NCI-H187 treated with DMSO at 0.1 percent for 48 hours (cell line): ENCODE measurements at regions not wholly inside any gene's neighbourhood (a gene's known extent, or its start where the extent isn't known, plus 50 kb on each side); places are given as distances from the start of the nearest gene placed in this dataset.
"Not testable (repeated sequence)": the region's sequence is repeated elsewhere in the genome, so short reads cannot be mapped to it uniquely, and the experiment has no call there.

Source experiments
- DNase-seq: peaks from one replicate; lab custom pipeline; 2025; lab: John Stamatoyannopoulos, UW

DNA sequence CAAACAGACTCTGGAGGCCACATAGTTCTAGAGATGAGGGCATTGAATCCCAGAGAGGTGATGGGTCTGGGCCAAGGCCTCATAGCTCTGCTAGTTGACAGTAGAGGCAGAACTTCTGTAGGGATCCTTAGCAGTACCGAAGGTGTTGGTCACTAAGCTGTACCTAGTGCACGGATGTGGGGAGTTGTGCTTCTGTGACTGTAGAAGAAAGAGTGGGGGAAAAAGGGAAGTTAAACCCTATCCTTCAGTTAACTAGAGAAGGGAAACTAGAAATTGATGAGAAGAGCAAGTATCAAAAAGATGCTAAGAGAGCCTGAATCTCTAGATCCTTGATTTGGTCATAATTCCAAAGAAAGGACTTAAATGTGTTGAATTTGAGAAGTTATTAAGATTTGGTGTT is 186.7 kb downstream of the NFKBIZ start:
- DNase-seq, result no peak

DNA sequence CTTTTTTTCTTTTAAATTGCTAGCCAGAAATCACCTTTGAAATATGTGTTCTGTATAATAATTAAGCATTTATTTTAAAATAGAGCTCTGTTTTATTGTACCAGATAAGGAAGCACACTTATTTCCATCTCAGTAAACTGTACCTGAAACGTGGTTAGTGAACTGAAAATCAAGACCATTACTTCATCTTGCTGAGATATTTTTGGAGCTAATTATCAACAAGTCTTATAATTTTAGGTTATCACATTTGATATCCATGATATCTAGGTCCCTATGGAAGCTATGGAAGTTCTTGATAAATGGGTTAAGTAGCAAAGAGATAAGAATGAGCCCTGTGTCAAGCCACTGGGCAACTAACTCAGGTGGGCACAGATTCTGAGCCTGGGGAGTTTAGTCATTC is 187.2 kb downstream of the NFKBIZ start:
- DNase-seq, result no peak

DNA sequence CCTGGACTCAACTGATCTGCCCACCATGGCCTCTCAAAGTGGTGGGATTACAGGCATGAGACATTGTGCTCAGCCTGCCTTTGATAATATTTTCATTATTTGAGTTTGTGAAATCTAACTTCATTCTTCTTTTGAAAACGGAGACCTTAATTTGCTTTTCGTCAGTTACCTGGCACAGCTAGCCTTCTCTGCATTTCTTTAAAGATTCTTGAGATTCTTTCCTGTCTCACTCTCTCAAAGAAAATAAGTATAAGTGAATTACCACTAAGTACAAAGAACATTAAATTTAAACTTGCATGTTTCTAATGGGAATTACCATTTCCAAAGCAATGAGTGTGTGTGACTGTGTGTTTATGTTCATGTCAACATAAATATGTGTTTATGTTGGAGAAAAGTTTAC is 187.9 kb downstream of the NFKBIZ start:
- DNase-seq, result no peak

DNA sequence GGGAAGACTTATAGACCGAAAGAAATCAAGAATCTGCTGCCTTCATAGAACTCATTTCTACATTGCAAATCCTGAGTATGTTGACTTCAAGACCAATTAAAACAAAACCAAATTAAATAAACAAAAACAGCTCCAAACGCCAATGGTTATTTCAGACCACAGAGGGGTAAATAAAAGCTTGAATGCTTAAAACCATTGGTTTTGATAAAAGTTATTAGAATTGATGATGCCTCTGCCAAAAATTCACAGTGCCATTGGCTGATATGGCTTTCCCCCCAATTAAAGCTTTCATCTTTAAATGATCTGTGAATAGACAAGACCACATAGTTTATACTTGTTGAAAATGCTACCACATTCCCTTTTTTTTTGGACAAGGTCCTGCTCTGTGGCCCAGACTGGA is 188.5 kb downstream of the NFKBIZ start:
- no peak for DNase-seq

DNA sequence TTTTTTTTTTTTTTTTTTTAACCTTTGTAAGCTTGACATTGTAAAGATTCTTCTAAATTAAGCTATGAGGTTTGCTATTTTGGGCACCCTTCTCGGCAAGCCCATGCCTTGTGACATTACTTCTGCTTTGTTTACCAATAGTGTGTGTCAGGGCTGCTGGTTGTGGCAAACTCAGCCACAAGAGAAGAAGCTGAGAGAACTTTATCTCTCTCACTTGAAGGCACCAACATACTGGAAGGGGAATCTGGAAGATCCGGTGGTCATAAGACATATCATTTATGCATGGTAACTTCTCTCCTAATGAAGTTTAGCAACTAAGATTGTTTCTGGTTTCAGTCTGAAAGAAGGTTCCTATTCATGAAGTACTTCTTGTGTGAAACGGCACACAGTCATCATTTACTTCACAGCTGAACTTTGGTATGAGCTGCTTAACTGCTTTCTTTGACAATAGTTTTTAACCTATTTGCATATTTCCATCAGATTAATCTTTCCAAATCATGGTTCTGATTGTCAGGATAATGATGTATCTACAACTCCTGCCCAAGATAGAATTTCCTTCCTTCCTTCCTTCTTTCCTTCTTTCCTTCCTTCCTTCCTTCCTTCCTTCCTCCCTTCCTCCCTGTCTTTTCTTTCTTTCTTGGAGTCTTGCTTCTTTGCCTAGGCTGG is 189.3 kb downstream of the NFKBIZ start:
- no peak for DNase-seq

DNA sequence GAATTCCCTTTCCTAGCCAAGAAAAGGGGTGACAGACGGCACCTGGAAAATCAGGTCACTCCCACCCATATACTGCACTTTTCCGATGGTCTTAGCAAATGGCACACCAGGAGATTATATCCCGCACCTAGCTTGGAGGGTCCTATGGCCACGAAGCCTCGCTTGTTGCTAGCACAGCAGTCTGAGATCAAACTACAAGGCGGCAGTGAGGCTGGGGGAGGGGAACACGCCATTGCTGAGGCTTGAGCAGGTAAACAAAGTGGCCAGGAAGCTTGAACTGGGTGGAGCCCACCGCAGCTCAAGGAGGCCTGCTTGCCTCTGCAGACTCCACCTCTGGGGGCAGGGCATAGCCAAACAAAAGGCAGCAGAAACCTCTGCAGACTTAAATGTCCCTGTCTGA is 190.8 kb downstream of the NFKBIZ start:
- not testable (repeated sequence) for DNase-seq

DNA sequence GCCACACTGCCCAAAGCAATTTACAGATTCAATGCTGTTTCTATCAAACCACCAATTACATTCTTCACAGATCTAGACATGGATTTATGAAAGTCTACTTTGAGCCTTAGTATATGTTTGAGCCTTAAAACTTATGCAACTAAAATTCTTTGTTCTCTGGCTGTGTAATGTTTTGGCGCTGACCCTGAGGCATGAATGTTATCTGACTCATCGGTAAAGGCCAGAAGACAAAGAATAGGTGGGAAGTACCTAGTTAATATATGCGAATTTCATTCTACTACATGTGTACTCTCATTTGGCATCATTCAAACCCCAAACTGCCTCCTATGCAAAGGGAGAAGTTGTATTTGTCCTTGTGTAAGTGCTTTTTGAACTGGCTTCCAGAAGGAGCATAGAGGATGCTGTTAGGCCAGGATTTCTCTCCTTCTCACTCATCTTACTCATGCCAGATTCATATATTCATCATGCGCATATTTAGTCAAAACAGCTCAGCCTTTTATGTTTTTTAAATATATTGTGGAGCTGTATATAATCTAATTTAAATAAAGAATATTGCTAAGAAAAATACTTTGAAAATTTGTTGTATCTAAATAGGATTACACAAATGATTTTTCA is 204.2 kb downstream of the NFKBIZ start:
- DNase-seq, result no peak

DNA sequence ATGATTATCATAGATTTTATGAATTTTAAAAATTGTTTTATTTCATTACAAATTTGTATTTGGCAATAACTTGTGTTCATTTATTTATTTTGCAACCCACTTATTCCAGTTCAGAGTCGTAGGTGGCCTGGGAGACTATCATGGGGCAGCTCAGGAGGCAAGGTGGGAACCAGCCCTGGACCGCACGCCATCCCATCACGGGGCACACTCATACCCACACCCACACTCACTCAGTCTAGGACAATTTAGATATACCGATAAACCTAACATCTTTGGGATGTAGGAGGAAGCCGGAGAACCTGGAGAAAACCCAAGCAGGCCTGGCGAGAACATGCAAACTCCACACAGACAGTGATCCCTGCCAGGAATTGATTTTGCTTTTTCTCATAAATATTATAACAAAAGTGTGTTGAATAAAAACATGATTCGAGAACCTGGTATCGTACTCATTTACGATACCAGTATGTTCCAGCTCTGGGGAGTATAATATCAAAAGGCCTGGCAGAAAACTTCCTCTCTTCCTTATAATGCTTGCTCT is 205.3 kb downstream of the NFKBIZ start:
- no peak for DNase-seq

DNA sequence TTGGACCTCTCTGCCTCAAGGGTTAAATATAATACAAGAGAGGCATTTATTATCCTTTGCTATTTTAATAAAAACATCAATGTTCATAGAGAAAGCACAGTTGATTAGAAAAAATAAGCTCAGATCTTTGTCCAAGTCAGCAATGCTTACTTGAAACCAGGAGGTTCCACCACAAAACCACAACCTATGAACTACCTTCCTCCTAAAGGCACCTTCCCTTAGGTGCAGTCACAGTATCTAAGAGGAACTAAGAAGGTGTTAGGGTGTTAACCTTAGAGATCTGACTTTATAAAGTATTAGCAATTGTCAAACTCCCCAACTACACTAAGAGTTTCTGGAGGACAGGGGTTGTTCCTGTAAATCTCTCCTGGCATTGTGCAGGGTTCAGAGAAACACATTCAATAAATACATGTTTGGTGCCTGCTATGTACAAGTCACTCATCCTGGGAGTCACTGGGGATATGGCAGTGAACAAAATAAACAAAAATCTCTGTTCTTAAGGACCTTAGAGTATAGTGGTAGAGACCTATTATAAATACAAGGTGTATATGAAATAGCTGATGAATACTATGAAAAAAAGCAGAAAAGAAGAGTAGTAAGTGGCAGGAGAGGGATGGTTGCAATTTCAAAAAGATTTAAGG is 208.6 kb downstream of the NFKBIZ start:
- no peak for DNase-seq

DNA sequence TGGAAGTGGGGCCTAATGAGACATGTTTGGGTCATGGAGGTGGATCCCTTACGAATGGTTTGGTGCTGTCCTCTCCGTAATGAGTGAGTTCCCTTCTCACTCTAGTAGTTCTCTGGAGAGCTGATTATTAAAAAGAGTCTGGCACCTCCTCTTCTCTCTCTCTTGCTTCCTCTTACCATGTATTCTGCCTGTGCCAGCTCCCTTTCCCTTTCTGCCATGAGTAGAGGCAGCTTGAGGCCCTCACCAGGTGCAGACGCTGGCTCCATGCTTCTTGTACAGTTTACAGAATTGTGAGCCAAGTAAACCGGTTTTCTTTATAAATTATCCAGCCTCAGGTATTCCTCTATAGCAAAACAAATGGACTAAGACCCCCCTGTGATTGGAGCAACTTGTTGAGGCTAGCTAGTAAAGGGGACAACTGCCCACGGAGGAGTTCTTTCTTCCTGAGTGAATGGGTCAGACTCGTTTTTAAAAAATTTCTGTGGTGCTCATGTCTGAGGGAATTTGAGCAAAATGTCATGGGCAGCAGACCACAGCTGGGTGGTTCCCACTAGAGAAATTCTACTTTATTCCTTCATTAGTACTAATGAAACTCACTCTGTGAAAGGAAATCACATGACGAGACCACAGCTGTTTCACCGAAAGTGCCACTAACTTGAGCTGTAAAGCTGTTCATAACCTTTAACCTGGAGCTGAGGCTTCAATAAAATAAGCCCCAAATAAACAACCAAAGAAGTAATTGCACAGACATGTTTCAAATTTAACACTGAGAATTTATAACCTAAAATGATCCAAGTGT is 210.0 kb downstream of the NFKBIZ start:
- no peak for DNase-seq

DNA sequence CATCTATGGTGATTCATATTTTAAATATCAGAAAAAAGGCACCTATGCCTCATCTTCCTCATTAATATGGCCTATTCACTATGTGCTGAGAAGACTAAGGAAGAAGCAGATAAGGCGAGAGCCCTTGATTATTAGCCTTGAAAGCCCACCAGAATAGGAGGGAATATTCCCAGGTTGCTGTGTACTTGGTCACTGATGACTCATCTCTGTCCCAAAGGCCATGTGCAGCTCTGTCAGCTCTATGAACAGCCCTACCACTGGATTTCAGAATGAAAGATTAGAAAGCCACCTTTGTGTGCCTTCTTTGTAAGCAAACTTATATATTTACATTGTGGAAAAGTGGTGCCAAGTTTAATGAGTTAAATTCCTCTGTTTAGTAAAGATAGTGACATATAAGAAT is 211.5 kb downstream of the NFKBIZ start:
- DNase-seq, result no peak

DNA sequence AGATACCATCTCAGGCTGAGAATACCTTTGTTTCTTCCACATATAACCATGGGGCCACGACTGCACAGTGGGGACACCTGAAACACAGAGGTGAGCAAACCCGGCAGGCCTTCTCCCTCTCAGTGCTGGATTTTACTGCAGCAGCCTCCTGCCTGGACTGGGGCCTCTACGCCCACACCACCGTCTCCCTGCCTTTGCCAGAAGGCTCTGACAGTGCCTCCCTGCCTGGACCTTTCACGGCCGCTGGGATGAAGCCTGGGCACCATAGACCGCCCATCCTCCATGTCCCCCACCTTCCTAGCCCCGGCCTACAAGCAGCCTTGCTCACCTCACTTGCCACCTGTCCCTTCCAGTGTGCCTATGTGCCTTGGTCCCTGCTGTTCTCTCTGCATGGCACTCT is 214.3 kb downstream of the NFKBIZ start:
- DNase-seq, result no peak

DNA sequence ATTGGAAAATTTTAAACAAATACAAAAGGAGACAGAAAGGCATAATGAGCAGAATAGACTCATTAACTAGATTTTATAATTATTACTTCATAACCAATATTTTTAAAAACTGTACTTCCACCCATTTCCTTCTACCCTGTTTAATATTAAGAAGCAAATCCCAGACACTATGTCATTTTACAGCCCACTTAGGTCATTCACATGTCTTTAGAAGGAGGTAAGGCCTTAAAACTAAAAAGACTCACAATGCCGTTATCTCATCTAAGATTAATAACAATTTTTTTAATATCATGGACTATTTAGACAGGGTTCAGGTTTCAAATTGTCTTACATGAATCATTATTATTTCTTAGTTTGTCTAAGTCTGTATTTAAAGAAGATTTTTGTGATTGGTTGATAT is 217.2 kb downstream of the NFKBIZ start:
- DNase-seq, result no peak

DNA sequence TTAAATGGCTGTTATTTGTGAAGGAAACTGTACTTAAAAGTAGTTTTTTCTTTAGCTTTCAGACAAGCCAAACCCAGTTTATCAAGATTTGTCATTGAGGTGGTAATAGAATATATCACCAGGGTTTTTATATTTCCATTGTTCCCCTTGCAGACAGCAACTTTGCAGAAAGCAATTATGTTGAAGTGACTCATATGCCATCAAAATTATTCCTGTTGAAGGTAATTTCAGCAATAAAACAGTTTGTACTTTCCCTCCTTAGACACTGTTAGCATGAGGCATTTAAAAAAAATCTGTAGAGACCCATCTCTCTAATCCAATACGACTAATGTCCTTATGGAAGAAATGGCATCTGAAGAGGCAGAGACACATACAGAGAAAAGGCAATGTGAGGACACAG is 219.0 kb downstream of the NFKBIZ start:
- no peak for DNase-seq

DNA sequence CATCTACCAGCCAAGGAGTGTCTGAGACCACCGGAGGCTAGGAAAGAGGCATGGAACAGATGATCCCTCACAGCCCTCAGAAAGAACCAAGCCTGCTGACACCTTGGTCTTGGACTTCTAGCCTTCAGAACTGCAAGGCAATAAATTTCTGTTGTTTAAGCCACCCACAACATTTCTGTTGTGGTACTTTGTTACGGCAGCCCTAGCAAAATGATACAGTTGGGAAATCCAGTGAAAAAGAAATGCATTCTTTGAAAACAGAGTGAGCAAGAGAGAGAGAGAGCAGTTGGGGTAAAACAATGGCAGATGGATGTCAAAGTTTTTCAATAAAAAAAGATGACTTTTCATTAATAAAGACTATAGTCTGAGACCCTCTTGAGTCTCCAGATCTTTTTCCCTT is 219.4 kb downstream of the NFKBIZ start:
- no peak for DNase-seq

DNA sequence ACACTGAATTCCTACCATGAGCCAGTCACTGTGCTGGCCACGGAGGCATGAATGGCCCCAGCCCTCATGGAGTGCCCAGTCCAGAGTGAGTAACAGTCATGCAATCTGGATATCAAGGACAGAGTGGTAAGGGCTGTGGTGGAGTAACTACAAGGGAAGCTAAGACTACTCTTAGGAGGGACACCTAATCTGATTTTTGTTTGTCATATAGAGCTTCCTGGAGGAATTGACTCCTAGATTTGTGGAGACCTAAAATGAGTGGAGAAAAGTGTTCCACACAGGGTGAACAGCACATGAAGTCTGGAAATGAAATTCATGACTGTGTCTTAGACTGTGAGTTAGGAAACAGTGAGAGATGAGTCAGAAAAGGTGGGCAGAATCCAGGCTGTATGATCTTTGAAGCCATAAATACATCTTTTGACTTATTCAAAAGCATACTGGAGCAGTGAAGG is 219.9 kb downstream of the NFKBIZ start:
- DNase-seq, result no peak

DNA sequence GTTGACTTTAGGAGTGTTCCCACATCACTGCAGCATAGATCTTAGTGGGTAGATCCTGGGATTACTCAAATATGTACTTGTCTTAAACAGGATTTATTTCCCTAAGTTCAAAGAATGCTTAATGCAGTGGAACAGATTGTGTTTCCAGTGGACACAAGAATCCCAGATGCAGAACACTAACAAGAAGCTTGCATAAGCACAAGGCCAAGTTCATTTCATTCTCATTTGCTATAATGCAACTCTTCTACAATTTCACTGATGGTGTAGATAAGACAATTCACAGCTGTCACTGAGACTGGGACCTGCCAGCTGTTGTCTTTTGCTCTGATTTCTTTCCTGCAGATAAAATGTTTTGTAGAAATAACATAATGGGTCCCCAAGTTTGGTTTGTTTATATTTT is 225.6 kb downstream of the NFKBIZ start:
- no peak for DNase-seq

DNA sequence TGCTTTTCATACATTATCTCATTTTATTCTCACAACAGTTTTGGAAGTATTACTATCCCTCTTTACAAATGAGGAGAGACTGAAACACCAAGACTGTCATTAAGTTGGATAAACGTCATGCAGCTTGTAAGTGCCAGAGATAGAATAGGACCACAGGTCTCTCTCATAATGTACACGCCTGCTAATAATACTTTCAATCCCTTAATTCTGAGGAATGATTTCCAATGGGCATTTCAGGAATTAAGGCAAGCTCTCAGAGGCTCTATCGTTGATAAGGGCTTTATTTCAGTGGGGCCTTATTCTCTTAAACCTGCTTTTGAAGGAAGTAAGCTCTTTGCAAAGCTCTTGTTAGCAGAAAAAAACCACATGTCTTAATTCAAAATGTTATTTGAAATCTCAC is 229.1 kb downstream of the NFKBIZ start:
- DNase-seq, result no peak

DNA sequence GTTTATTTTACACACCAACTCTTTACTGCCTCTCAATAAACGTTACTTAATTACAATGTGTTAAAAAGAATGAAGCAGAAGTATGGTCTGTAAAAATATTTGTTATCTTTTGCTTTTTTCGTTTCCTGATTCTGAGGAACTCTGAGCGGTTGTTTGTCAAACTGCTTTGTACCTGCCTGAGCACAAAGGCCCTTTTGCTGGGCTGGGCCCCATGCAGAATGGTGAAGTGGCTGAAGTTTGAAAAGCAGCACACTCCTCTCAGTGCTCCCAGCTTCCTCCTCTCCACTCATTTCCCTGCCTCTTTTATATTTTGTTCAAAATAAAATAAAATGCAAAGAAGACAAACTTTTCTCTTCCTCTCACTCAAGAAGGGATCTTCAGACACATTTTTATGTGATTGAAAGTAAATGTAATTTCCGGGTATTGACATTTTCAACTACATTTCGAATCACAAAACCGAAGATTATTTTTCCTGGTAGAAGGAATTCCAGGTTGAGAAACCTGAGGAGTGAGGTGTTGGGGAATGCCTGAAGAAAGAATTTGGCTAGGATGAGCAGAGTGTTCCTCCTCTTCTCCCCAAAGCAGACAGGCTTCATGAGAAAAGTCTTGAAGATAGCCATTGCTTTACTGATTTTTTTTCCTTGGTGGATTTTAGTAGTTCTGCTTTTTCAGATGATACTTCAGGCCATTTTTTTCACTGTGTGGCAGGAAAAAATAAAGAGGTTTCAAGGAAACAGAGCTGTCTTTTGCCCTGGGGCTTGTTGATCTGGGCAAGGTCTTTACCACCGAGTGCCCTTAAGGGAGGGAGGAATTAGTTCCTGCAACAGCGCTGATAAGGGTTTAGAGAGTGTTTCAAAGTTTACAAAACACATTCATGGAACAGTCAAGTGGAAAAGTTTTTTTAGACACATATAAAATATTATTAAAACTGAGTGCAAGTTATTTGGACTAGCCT is 229.8 kb downstream of the NFKBIZ start:
- DNase-seq, result no peak

DNA sequence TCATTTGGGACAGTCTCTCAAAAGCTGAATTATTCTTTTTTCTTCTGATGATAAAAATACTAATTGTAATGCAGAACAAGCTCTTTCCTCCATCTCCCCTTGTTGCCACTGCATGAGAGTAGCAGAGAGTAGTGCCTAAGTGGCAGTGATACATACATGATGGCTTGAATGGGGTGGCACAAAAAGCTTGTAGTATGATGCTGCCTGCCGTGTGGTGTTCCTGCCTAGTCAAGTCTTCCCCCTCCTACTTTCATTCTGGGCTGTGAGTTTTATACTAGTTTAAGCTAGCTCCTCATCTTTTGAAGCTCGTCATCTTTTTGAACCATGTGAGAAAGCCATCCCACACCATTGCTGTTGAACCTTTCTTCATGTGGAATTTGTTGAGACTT is 230.5 kb downstream of the NFKBIZ start:
- no peak for DNase-seq

DNA sequence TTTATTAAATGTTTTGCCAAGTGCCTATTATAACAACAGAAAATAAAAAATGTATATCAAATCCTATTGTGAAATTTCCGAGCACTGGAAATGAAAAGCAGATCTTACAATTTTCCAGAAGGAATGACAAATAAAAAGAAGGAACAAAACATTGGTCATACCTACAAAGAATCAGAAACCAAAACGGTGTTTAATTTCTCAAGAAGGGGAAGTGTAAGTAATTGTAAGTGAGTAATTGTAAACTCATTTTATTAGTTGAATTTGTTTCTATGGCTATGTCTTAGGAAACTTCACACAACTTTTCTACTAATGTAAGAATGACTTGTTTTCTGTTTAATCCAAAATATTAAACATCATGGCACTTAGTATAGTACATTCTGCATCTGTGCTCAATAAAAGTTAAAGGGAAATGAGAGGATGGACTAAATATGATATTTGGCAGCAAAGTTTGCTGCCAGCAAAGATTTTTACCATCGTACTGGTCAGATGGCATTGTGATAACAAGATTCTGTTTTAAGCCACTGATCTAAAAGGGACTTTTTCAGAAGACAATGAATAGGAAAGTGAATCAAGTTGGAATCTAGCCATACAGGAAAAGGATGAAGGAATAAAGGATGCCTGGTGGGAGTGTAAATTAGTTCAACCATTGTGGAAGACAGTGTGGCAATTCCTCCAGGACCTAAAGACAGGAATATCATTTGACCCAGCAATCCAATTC is 232.4 kb downstream of the NFKBIZ start:
- DNase-seq, result no peak
